DND-41 (cell line): ENCODE measurements at regions not wholly inside any gene's neighbourhood (a gene's known extent, or its start where the extent isn't known, plus 50 kb on each side); places are given as distances from the start of the nearest gene placed in this dataset.

Experiments
- ATAC-seq: fragments of 200-7000 bp; cut with Tn5 transposase; 3 replicates; pipeline ENCODE4 v1.9.1; 2021; ENCODE audit warnings: low read depth; ENCODE audit not compliant: insufficient read depth
- DNase-seq: peaks from one replicate; pipeline ENCODE4 v3.0.0-alpha.2; 2020
- H2AFZ ChIP-seq: 2 replicates; pipeline ENCODE4 v1.6.0; 2012; ENCODE audit warnings: low read depth, low read length
- H3K27ac ChIP-seq: 2 replicates; pipeline ENCODE4 v1.5.1; 2012; ENCODE audit warnings: low read length, inconsistent platforms
- H3K27me3 ChIP-seq: fragments of 200-600 bp; sonication (generic); 2 replicates; pipeline ENCODE4 v1.6.0; 2012; ENCODE audit warnings: low read length, mild to moderate bottlenecking, inconsistent platforms; ENCODE audit not compliant: insufficient read depth, poor library complexity
- H3K36me3 ChIP-seq: 2 replicates; pipeline ENCODE4 v1.5.1; 2012; ENCODE audit warnings: low read length, inconsistent platforms; ENCODE audit not compliant: insufficient read depth
- H3K4me1 ChIP-seq: 2 replicates; pipeline ENCODE4 v1.5.1; 2012; ENCODE audit warnings: mild to moderate bottlenecking, low read length; ENCODE audit not compliant: insufficient read depth
- H3K4me2 ChIP-seq: 2 replicates; pipeline ENCODE4 v1.6.0; 2012; ENCODE audit warnings: mild to moderate bottlenecking, moderate library complexity, low read length, inconsistent platforms; ENCODE audit not compliant: insufficient read depth
- H3K4me3 ChIP-seq, 2 experiments: fragments of 200-600 bp in 1 of 2; shearing (Covaris generic) in 1 of 2; 2 replicates each; pipeline ENCODE4 v1.5.1; 2012 to 2016; ENCODE audit warnings: inconsistent platforms in 2 of 2, low read length in 2 of 2, mild to moderate bottlenecking in 2 of 2, low read depth in 1 of 2, moderate library complexity in 1 of 2
- H3K79me2 ChIP-seq: 2 replicates; pipeline ENCODE4 v1.6.0; 2012; ENCODE audit warnings: low read length, inconsistent platforms; ENCODE audit not compliant: insufficient read depth
- H3K9ac ChIP-seq: 2 replicates; pipeline ENCODE4 v1.6.0; 2012; ENCODE audit warnings: low read depth, mild to moderate bottlenecking, inconsistent platforms, low read length, moderate library complexity
- H3K9me3 ChIP-seq: 2 replicates; pipeline ENCODE4 v1.5.1; 2012; ENCODE audit warnings: low read length, moderate library complexity, mild to moderate bottlenecking, inconsistent platforms; ENCODE audit not compliant: insufficient read depth, severe bottlenecking
- H4K20me1 ChIP-seq: 2 replicates; pipeline ENCODE4 v1.6.0; 2012; ENCODE audit warnings: low read length; ENCODE audit not compliant: insufficient read depth
- CTCF ChIP-seq: IDR thresholded peaks from 2 replicates; pipeline ENCODE4 v1.5.1; 2012; ENCODE audit warnings: borderline replicate concordance, low read length, moderate library complexity, mild to moderate bottlenecking; ENCODE audit not compliant: poor library complexity, severe bottlenecking; ENCODE audit errors: extremely low read depth
- EZH2 ChIP-seq: IDR thresholded peaks from 3 replicates; pipeline ENCODE4 v1.6.1; 2012; ENCODE audit warnings: borderline replicate concordance, low read depth, mild to moderate bottlenecking, moderate library complexity, low read length, inconsistent platforms; ENCODE audit not compliant: severe bottlenecking

GRCh38 chr18:27674411-27674810 is 489.3 kb upstream of the CHST9 start:
- no peak overlapping the region for H3K4me3 ChIP-seq
- no peaks in the 10 kb centered on the region for H3K9me3 ChIP-seq
- H3K27ac ChIP-seq = no peak overlapping the region
- H2AFZ ChIP-seq = no peak overlapping the region
- no peak for DNase-seq
- no peak overlapping the region for H3K4me2 ChIP-seq
- H3K27me3 ChIP-seq = no peaks in the 10 kb centered on the region
- no peaks in the 10 kb centered on the region for H4K20me1 ChIP-seq
- no peak overlapping the region for H3K9ac ChIP-seq
- H3K4me1 ChIP-seq = peaks cover 14% of the 10 kb centered on the region
- peak; percentile 31; the same call in 1 of the 3 replicates for ATAC-seq
- TF ChIP-seq CTCF (no peak), EZH2 (no peak)
- H3K79me2 ChIP-seq = no peaks in the 10 kb centered on the region
- H3K36me3 ChIP-seq = no peaks in the 10 kb centered on the region

- no peaks in the 10 kb centered on the region for H3K27me3 ChIP-seq
- H3K9ac ChIP-seq = no peak overlapping the region
- peaks cover 14% of the 10 kb centered on the region for H3K4me1 ChIP-seq
- no peaks in the 10 kb centered on the region for H3K9me3 ChIP-seq
- no peak overlapping the region for H3K4me3 ChIP-seq
- H3K79me2 ChIP-seq = no peaks in the 10 kb centered on the region
- H3K27ac ChIP-seq = no peak overlapping the region
- TF ChIP-seq CTCF (no peak), EZH2 (no peak)
- DNase-seq (no peak), ATAC-seq (no peak)
- no peak overlapping the region for H2AFZ ChIP-seq
- H3K4me2 ChIP-seq = no peak overlapping the region
- no peaks in the 10 kb centered on the region for H4K20me1 ChIP-seq
- no peaks in the 10 kb centered on the region for H3K36me3 ChIP-seq
Measured at GRCh38 chr18:27673861-27674260, 488.8 kb upstream of the CHST9 start.

- no peaks in the 10 kb centered on the region for H4K20me1 ChIP-seq
- no peak overlapping the region for H3K9ac ChIP-seq
- no peaks in the 10 kb centered on the region for H3K4me1 ChIP-seq
- H3K4me2 ChIP-seq = no peak overlapping the region
- no peak overlapping the region for H2AFZ ChIP-seq
- no peaks in the 10 kb centered on the region for H3K9me3 ChIP-seq
- DNase-seq (no peak), ATAC-seq (no peak)
- H3K79me2 ChIP-seq = no peaks in the 10 kb centered on the region
- no peaks in the 10 kb centered on the region for H3K27me3 ChIP-seq
- H3K36me3 ChIP-seq = no peaks in the 10 kb centered on the region
- TF ChIP-seq EZH2 (no peak), CTCF (no peak)
- no peak overlapping the region for H3K4me3 ChIP-seq
- H3K27ac ChIP-seq = no peak overlapping the region
Measured at GRCh38 chr18:27668158-27668557, 483.1 kb upstream of the CHST9 start.

- TF ChIP-seq EZH2 (no peak), CTCF (no peak)
- Histone ChIP-seq H3K9ac (no peak overlapping the region), H4K20me1 (no peaks in the 10 kb centered on the region), H3K9me3 (no peaks in the 10 kb centered on the region), H3K4me3 (no peak overlapping the region), H3K36me3 (no peaks in the 10 kb centered on the region), H2AFZ (no peak overlapping the region), H3K4me2 (no peak overlapping the region), H3K4me1 (no peaks in the 10 kb centered on the region), H3K79me2 (no peaks in the 10 kb centered on the region), H3K27ac (no peak overlapping the region), H3K27me3 (no peaks in the 10 kb centered on the region)
- DNase-seq (no peak), ATAC-seq (no peak)
Measured at GRCh38 chr18:27667064-27667463, 482.0 kb upstream of the CHST9 start.
